Osteoblast (primary cell): ENCODE measurements at regions not wholly inside any gene's neighbourhood (a gene's known extent, or its start where the extent isn't known, plus 50 kb on each side); places are given as distances from the start of the nearest gene placed in this dataset.
A peak's percentile ranks its signal among the peaks of the same experiment; 100 is the strongest.

Experiments
- DNase-seq: peaks from one replicate; pipeline ENCODE4 v3.0.0; 2011; ENCODE audit warnings: low spot score, mixed read lengths; ENCODE audit not compliant: insufficient read length; ENCODE audit errors: missing footprints
- H2AFZ ChIP-seq: 2 replicates; pipeline ENCODE4 v1.6.0; 2011; ENCODE audit warnings: mild to moderate bottlenecking, low read length
- H3K27ac ChIP-seq: 2 replicates; pipeline ENCODE4 v1.5.1; 2011; ENCODE audit warnings: mild to moderate bottlenecking, low read depth, low read length, moderate library complexity
- H3K27me3 ChIP-seq: 2 replicates; pipeline ENCODE4 v1.6.0; 2012; ENCODE audit warnings: mild to moderate bottlenecking, control low read depth, inconsistent platforms, low read length, moderate library complexity; ENCODE audit not compliant: insufficient read depth
- H3K36me3 ChIP-seq: 2 replicates; pipeline ENCODE4 v1.5.1; 2011; ENCODE audit warnings: mild to moderate bottlenecking, low read length, control low read depth, moderate library complexity; ENCODE audit not compliant: insufficient read depth
- H3K4me1 ChIP-seq: 2 replicates; pipeline ENCODE4 v1.5.1; 2011; ENCODE audit warnings: mild to moderate bottlenecking, low read length, control low read depth, moderate library complexity; ENCODE audit not compliant: insufficient read depth
- H3K4me2 ChIP-seq: 2 replicates; pipeline ENCODE4 v1.6.0; 2011; ENCODE audit warnings: mild to moderate bottlenecking, low read length; ENCODE audit not compliant: insufficient read depth
- H3K4me3 ChIP-seq: fragments of 200-600 bp; sonication (generic); 3 replicates; pipeline ENCODE4 v1.5.1; 2012; ENCODE audit warnings: mild to moderate bottlenecking, low read length, inconsistent platforms; ENCODE audit not compliant: insufficient read depth
- H3K79me2 ChIP-seq: 2 replicates; pipeline ENCODE4 v1.6.0; 2012; ENCODE audit warnings: mild to moderate bottlenecking, low read length, control low read depth, inconsistent platforms; ENCODE audit not compliant: insufficient read depth
- H3K9me3 ChIP-seq: 2 replicates; pipeline ENCODE4 v1.5.1; 2011; ENCODE audit warnings: low read depth, low read length, control low read depth
- H4K20me1 ChIP-seq: 2 replicates; pipeline ENCODE4 v1.6.0; 2012; ENCODE audit warnings: mild to moderate bottlenecking, low read length, control low read depth; ENCODE audit not compliant: insufficient read depth
- CTCF ChIP-seq: IDR thresholded peaks from 2 replicates; pipeline ENCODE4 v1.5.1; 2011; ENCODE audit warnings: mild to moderate bottlenecking, low read depth, low read length, moderate library complexity; ENCODE audit errors: extremely low read depth

- DNase-seq = no peak
- Histone ChIP-seq H3K79me2 (no peaks in the 10 kb centered on the region), H4K20me1 (no peaks in the 10 kb centered on the region), H3K4me1 (no peaks in the 10 kb centered on the region), H3K36me3 (no peaks in the 10 kb centered on the region), H3K4me2 (peak overlapping the region; percentile 8), H3K9me3 (no peaks in the 10 kb centered on the region), H3K27ac (no peak overlapping the region), H3K4me3 (no peak overlapping the region), H2AFZ (peak overlapping the region; percentile 32), H3K27me3 (no peaks in the 10 kb centered on the region)
- no peak for TF ChIP-seq CTCF
Measured at GRCh38 chr18:68186039-68186438, 528.9 kb downstream of the TMX3 start.

GRCh38 chr18:68181956-68182355, 533.0 kb downstream of the TMX3 start:
- no peak overlapping the region for H3K27ac ChIP-seq
- H3K36me3 ChIP-seq = no peaks in the 10 kb centered on the region
- TF ChIP-seq CTCF = no peak
- H3K9me3 ChIP-seq = no peaks in the 10 kb centered on the region
- no peaks in the 10 kb centered on the region for H3K79me2 ChIP-seq
- no peaks in the 10 kb centered on the region for H3K27me3 ChIP-seq
- peaks cover 13% of the 10 kb centered on the region for H3K4me1 ChIP-seq
- H2AFZ ChIP-seq = no peak overlapping the region
- no peak overlapping the region for H3K4me3 ChIP-seq
- no peaks in the 10 kb centered on the region for H4K20me1 ChIP-seq
- no peak for DNase-seq
- H3K4me2 ChIP-seq = no peak overlapping the region

GRCh38 chr18:68179811-68180210, 535.1 kb downstream of the TMX3 start:
- Histone ChIP-seq H3K4me2 (no peak overlapping the region), H3K27me3 (no peaks in the 10 kb centered on the region), H3K9me3 (no peaks in the 10 kb centered on the region), H3K4me1 (peaks cover 13% of the 10 kb centered on the region), H3K36me3 (no peaks in the 10 kb centered on the region), H3K79me2 (no peaks in the 10 kb centered on the region), H2AFZ (no peak overlapping the region), H4K20me1 (no peaks in the 10 kb centered on the region), H3K4me3 (no peak overlapping the region), H3K27ac (no peak overlapping the region)
- no peak for TF ChIP-seq CTCF
- no peak for DNase-seq

GRCh38 chr18:68178921-68179320, 536.0 kb downstream of the TMX3 start:
- H3K79me2 ChIP-seq = no peaks in the 10 kb centered on the region
- no peak for TF ChIP-seq CTCF
- H4K20me1 ChIP-seq = no peaks in the 10 kb centered on the region
- no peaks in the 10 kb centered on the region for H3K9me3 ChIP-seq
- no peak overlapping the region for H2AFZ ChIP-seq
- H3K36me3 ChIP-seq = no peaks in the 10 kb centered on the region
- no peak overlapping the region for H3K4me3 ChIP-seq
- peak overlapping the region; percentile 43 for H3K27ac ChIP-seq
- no peaks in the 10 kb centered on the region for H3K27me3 ChIP-seq
- peaks cover 13% of the 10 kb centered on the region for H3K4me1 ChIP-seq
- DNase-seq = no peak
- no peak overlapping the region for H3K4me2 ChIP-seq
